ENCODE measurements at regions not wholly inside any gene's neighbourhood (a gene's known extent, or its start where the extent isn't known, plus 50 kb on each side); places are given as distances from the start of the nearest gene placed in this dataset.
A peak's percentile ranks its signal among the peaks of the same experiment; 100 is the strongest.

DNA sequence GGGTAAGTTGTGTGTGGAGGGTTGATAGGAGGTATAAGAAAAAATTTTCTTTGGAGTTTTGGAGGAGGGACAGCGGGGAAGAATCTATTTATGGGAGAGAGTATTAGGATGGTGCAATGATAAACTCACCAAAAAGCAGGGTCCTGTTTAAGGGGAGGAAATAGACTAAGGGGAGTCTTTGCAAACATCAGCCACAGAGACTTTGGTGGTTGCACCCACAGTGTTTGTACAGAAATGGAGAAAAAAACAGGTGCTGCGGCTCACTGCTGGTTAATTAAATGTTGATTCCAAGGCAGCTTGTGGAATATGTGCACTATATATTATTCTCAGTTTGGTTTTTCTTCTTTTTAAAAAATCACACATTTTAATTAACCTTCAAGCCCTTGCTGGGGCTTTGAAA lies 182.1 kb downstream of the NECTIN3 start:
- no peak overlapping the region for H3K4me3 Mint-ChIP-seq
- H3K36me3 Mint-ChIP-seq: no peaks in the 10 kb centered on the region
- TF ChIP-seq, protein P1, sequence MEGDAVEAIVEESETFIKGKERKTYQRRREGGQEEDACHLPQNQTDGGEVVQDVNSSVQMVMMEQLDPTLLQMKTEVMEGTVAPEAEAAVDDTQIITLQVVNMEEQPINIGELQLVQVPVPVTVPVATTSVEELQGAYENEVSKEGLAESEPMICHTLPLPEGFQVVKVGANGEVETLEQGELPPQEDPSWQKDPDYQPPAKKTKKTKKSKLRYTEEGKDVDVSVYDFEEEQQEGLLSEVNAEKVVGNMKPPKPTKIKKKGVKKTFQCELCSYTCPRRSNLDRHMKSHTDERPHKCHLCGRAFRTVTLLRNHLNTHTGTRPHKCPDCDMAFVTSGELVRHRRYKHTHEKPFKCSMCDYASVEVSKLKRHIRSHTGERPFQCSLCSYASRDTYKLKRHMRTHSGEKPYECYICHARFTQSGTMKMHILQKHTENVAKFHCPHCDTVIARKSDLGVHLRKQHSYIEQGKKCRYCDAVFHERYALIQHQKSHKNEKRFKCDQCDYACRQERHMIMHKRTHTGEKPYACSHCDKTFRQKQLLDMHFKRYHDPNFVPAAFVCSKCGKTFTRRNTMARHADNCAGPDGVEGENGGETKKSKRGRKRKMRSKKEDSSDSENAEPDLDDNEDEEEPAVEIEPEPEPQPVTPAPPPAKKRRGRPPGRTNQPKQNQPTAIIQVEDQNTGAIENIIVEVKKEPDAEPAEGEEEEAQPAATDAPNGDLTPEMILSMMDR (conservative IDR thresholded peaks at IDR 0.05): no peak
- H3K9me3 Mint-ChIP-seq: no peaks in the 10 kb centered on the region
- no peaks in the 10 kb centered on the region for H3K27me3 Mint-ChIP-seq
- H3K4me1 Mint-ChIP-seq (ENCODE audit: unreplicated experiment): no peaks in the 10 kb centered on the region
- no peak overlapping the region for H3K27ac Mint-ChIP-seq
- no peak for DNase-seq (ENCODE audit: extremely low spot score, unreplicated experiment)

DNA sequence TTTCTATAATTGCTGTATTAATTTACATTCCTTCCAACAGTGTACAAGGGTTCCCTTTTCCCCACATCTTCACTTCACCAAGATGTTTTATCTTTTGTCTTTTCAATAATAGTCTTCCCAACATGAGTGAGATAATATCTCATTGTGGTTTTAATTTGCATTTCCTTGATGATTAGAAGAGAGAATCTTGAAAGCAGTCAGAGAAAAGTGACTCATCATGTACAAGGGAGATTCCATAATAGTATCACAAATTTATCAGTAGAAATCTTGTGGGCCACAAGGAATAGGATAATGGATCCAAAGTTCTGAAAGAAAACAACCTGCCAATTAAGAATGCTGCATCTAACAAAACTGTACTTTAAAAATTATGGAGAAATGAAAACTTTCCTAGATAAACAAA lies 189.3 kb downstream of the NECTIN3 start:
- Mint-ChIP-seq H3K27ac (no peak overlapping the region), H3K27me3 (no peaks in the 10 kb centered on the region), H3K36me3 (no peaks in the 10 kb centered on the region), H3K9me3 (no peaks in the 10 kb centered on the region), H3K4me3 (no peak overlapping the region), H3K4me1 (ENCODE audit: unreplicated experiment) (no peaks in the 10 kb centered on the region)
- DNase-seq (ENCODE audit: extremely low spot score, unreplicated experiment): no peak
- TF ChIP-seq, protein P1 (conservative IDR thresholded peaks at IDR 0.05): no peak

DNA sequence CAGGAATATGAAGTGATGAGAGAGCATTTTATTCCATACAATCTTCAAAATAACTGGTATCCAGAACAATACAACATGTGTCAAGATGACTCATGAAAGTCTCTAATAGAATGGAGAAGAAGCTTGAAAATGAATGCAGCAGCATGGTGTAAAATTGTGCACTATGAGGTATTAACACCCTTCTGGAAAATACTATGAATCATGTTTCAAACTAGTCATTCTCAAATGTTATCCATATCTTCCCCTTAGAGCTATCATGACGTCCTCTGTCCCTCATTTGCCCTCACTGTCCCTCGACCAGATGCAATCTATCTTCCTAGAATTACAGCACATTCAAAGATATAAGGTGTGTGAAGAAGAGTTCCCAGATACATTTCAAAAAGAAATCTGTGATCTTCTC lies 198.2 kb downstream of the NECTIN3 start:
- TF ChIP-seq, protein P1 (conservative IDR thresholded peaks at IDR 0.05): no peak
- no peak overlapping the region for H3K27ac Mint-ChIP-seq
- H3K36me3 Mint-ChIP-seq: no peaks in the 10 kb centered on the region
- no peak overlapping the region for H3K4me3 Mint-ChIP-seq
- H3K9me3 Mint-ChIP-seq: no peaks in the 10 kb centered on the region
- no peaks in the 10 kb centered on the region for H3K4me1 Mint-ChIP-seq (ENCODE audit: unreplicated experiment)
- no peaks in the 10 kb centered on the region for H3K27me3 Mint-ChIP-seq
- no peak for DNase-seq (ENCODE audit: extremely low spot score, unreplicated experiment)

DNA sequence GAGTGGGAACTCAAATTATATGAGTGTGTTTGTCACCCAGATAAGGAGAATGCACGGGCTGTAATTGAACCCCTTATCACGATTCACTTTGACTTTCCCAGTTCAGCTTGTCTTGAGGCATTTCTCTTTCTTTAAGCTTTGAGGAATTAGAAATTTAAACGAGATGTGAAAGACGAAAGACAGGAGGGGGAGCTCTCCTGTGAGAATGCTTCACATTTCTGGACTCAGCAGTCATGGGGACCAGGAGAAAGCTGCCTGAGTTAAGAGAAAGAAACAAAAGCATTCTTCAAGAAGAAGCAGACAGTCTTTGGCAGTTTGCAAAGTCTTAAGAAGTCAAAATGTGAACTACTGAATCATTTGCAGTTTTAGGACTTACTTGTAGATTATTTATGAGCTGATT lies 205.6 kb downstream of the NECTIN3 start:
- TF ChIP-seq, protein P1 (conservative IDR thresholded peaks at IDR 0.05): peak; percentile 27
- Mint-ChIP-seq H3K4me3 (no peak overlapping the region), H3K27me3 (no peaks in the 10 kb centered on the region), H3K27ac (no peak overlapping the region), H3K4me1 (ENCODE audit: unreplicated experiment) (peaks cover 7% of the 10 kb centered on the region), H3K36me3 (no peaks in the 10 kb centered on the region), H3K9me3 (no peaks in the 10 kb centered on the region)
- no peak for DNase-seq (ENCODE audit: extremely low spot score, unreplicated experiment)

DNA sequence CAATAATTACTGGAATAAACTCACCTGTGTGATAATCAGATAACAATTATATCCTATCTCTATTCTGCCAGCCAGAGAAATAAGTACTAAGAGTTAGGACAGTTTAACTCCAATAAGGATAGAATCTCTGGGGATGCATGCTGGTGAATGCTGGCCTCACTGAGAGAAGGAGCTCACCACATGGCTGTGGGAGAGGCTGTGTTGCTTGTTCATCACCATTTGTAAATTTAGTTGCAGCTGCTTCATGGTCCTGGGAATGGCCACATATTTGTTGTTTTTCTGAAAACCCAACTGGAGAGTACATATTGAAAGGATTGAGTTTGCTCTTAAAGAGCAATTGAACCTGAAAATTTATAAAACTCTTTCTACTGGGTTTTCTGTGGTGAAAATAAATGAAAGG lies 207.3 kb downstream of the NECTIN3 start:
- peaks cover 7% of the 10 kb centered on the region for H3K4me1 Mint-ChIP-seq (ENCODE audit: unreplicated experiment)
- no peak for DNase-seq (ENCODE audit: extremely low spot score, unreplicated experiment)
- TF ChIP-seq, protein P1 (conservative IDR thresholded peaks at IDR 0.05): no peak
- no peaks in the 10 kb centered on the region for H3K27me3 Mint-ChIP-seq
- no peak overlapping the region for H3K4me3 Mint-ChIP-seq
- no peak overlapping the region for H3K27ac Mint-ChIP-seq
- no peaks in the 10 kb centered on the region for H3K36me3 Mint-ChIP-seq
- H3K9me3 Mint-ChIP-seq: no peaks in the 10 kb centered on the region

DNA sequence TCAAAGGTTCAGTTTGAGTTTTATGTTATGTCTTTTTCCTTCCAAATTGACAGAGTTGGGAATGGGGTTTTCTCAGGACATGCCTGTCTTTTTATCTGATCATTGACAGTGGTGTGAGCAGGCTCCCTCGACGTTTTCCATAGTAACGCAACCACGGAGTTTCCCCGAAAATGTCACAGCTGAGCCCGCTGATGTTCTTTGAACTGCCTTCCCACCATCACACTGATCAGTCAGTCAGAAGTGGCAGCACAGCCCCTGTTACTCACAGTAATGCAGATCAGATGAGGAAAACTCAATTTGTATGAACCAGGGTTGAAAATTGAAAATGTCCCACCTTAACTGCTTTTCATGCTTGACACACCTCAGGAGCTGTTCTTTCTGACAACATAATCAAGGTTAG lies 210.4 kb downstream of the NECTIN3 start:
- TF ChIP-seq, protein P1 (conservative IDR thresholded peaks at IDR 0.05): no peak
- H3K9me3 Mint-ChIP-seq: no peaks in the 10 kb centered on the region
- no peaks in the 10 kb centered on the region for H3K27me3 Mint-ChIP-seq
- no peak overlapping the region for H3K27ac Mint-ChIP-seq
- no peak overlapping the region for H3K4me3 Mint-ChIP-seq
- no peaks in the 10 kb centered on the region for H3K36me3 Mint-ChIP-seq
- DNase-seq (ENCODE audit: extremely low spot score, unreplicated experiment): no peak
- H3K4me1 Mint-ChIP-seq (ENCODE audit: unreplicated experiment): peaks cover 10% of the 10 kb centered on the region

Measured in type B pancreatic cell (in vitro differentiated cells).